Putamen (tissue), 1 donor: ENCODE measurements at regions not wholly inside any gene's neighbourhood (a gene's known extent, or its start where the extent isn't known, plus 50 kb on each side); places are given as distances from the start of the nearest gene placed in this dataset.

ENCODE experiments used
- DNase-seq: peaks from one replicate; pipeline ENCODE4 v3.0.0-alpha.2; 2016; ENCODE audit warnings: low spot score

DNA sequence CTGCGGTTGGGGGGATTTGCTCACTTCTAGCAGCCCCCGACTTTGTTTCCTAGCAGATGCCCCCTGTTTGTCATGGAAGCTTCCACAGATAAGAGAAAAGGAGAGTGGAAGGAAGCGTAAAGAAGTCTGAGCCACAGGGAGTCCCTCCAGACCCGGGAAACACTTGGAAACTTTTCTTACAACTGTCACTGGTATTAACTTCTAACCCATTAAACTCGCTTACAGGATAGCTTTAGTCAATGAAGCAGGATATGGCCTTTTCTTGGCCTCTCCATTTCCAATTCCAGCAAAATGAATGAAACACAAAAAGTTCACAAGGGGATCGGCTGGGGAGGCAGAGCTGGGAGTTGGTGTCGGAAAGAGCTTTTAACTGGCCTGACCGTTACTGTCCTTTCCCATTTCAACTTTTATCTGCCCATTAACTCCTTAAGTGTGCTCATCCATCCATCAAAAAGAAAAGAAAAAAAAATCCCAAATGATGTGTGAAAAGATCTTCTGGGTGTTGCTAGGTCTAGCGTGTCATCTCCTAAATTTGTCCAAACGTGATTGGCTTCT lies 231.9 kb upstream of the ARGLU1 start:
- DNase-seq, result no peak

DNA sequence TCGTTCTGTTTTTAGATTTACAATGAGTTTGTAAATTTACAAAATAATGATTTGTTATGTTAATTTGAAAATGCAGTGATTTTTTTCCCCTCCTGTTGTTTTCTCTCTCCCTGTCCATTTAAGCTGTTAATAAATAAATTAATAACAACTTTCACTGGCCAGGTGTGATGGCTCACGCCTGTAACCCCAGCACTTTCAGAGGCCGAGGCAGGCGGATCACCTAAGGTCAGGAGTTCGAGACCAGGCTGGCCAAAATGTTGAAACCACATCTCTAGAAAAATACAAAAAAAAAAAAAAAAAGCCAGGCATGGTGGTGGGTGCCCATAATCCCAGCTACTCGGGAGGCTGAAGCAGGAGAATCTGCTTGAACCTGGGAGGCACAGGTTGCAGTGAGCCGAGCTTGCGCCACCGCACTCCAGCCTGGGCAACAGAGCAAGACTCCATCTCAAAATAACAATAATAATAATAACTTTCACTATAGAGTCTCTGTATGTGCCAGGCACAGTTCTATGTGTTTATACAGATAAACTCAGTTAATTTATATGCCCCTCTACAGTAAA lies 229.2 kb upstream of the ARGLU1 start:
- no peak for DNase-seq

DNA sequence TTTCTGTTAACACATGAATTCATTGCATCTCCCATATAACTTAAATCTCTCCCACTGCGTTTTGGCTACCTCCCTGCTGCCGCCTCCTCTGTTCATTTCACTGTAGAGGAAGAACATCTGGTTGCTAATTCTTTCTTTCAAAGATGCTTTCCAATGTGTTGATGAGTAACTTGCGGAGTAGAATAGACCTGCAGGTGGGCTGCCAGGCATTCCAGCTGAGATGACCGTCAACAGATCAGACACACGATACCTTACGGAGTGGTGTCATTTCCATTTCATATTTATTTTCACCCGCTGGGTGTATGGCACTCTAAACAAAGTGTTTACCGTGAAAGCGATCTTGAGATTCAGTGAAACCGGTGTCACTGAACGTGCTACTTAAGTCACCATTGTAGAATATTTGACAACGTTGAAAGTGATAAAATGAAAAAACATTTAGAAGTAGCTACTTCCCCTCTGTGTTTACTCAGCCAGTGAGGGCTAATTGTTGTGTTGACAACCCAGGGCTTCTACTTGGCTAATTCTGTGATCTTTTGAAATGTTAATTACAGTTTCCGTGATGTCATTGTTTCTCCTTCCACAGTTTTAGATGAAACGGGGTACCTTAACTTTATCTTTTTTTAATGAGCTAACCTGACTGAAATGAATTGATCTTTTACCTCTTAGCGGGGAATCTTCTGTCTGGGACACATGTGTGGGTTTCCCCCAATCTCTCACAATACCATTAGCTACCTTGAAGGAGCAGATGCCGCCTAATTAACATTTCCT lies 228.5 kb upstream of the ARGLU1 start:
- no peak for DNase-seq

DNA sequence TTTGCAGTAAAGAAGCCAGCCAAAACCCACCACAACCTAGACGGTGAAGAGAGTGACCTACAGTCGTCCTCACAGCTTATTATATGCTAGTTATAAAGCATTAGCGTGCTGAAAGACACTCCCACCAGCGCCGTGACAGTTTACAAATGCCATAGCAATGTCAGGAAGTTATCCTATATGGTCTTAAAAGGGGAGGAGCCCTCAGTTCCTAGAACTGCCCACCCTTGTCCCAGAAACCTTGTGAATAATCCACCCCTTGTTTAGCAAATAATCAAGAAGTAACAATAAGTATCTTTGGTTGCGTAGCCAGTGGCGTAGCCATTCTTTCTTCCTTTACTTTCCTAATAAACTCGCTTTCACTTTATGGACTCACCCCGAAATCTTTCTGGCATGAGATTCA lies 227.9 kb upstream of the ARGLU1 start:
- no peak for DNase-seq

DNA sequence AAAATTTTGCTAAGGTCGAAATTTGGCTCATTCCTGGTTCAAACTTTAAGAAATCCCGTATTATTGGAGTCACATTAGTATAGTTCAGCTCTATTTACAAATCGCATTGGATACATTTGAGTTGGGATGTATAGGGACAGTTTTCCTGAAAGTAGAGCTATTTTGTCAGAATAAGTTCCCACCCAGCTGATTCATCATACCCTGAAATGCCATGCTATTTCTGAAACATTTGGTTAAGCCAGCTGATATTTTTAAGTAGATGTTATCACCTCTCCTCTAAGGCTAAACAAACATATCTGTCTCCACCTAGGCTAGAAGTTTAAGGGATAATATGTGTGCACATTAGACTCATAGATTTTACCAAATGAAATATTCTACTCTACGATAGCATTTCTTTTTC lies 226.2 kb upstream of the ARGLU1 start:
- no peak for DNase-seq

DNA sequence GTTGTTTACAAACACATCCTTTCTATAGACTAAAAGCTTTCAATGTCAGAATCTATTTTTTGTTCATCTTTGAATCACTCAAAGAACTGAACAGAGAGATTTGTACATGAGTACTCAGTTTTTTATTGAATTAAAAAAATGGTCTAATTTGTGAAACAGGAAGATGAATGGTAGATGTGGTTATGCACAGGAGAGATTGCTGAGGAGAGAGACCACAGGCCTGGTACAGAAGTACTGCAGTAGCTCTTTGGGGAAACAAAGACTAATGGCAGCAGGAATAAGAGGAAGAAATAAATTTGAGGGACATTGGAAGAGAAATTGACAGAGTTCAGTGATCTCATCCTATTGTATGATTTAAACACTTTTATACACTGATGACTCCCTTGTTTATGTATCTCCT lies 222.0 kb upstream of the ARGLU1 start:
- no peak for DNase-seq

DNA sequence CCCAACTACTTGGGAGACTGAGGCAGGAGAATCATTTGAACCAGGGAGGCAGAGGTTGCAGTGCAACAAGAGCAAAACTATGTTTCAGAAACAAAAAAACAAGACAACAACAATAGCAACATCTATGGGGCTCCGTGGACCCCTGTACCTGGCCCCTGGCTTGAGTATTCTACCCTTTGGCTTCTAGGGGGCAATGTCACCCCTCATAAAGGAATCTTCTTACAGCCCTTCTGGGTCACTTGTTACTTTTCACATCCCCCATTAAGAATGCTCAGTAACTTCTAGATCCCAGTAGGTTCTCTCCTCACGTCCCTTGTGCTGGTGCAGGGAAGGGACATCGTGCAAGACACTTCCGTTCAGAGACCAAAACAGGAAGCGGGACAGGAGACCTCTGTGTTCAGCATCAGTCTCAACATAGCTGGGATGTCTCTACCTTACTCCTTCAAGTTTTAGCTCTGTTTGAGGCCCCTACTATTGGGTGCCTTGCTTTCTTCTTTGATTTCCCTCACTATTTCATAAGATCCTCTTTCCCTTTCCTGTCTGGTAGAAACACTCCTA lies 218.1 kb upstream of the ARGLU1 start:
- no peak for DNase-seq

DNA sequence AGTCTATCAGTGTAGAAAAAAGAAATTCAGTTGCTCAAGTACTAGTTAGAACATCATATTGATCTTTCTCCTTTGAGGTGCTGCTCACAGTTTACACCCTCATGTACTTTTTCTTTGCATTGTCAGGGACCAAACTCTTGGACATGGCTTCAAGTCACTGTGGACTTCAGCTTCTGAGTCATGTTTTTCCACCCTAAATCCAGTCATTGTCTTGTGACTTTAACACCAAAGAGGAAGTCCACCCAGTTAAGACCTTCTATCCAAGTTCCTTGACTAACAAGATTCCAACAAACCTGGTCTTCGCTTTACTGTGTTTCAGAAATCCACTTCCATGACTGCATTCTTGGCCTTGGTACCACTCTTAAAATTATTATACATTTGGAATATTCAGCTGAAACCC lies 206.7 kb upstream of the ARGLU1 start:
- no peak for DNase-seq

DNA sequence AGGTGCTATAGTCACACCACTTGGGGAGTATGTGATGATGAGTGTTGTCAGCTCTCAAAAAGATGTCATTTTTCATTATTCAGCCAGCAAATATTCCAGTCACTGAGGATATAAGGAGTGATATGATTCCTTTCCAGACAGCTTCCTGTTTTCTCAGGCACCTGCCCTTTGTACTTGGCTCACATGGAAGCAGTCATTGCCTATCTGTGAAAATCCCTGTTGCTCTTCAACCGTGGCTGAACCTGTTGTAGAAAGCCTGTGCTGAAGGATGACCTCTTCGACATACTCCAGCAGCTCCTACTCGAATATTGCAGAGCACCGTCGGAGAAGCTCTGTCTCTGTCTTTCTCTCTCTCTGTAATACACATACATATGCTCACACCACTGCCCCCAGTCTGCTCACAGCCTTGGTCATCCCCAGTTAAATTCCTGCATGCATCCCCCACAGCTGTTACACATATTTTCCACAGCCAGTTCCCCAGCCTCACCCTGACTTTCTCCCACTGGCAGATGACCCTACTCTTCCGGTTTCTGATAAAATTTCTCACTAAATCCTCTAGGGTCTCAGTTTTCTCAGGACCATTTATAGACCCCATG lies 204.2 kb upstream of the ARGLU1 start:
- DNase-seq, result no peak

DNA sequence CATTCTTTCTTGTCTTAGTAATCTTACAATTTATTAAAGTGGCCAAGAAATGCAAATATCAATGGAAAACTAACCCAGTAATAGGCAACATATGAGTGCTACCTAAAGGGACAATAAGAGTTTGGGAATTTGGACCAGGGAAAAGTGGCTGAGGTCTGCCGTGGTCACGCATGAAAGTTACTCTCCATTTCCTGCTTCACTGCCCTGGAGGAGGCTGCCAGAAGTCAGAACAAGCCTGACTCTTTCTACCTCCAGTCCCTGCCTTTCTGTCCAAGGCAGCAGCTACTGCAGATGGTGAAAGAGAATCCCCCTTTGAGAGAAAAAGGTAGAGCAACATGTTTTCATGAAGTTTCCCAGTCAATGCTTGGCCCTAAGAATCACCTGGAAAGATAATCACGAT lies 201.1 kb upstream of the ARGLU1 start:
- no peak for DNase-seq

DNA sequence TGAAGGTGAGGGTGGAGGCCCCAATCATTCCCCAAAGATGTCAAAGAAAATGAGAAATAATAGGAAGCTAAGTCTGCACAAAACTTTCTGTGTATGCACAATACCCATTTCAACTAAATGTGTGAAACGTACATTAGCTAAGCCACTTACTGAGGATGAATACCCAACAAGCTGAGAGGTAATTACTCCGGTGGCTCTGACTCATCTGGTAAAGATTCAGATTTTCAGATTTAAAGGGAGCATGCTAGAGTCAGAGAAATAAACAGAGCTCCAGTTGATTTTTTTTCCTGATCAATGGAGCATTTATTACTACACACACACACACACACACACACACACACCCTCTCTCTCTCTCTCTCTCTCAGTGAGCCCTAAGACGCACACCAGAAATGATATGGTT lies 194.8 kb upstream of the ARGLU1 start:
- DNase-seq, result no peak

DNA sequence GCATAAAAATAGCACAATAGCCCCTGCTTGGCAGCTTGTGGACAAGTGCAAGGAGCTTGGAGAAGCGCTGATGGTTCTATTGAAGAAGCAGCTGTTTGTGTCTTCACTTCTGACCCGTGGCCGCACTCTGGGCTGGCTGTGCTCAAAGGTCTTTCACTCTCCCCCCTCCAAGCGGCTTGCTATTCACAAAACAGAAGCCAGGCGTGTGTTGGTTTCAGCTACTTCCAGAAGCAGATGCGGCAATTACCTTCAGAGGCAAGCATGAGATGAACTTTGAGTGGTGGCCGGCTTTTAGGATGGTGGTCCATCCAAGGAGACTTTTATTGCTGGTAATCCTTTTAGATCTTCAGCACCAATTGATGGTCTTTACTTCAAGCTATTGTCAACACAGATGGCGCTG lies 188.5 kb upstream of the ARGLU1 start:
- DNase-seq, result no peak

DNA sequence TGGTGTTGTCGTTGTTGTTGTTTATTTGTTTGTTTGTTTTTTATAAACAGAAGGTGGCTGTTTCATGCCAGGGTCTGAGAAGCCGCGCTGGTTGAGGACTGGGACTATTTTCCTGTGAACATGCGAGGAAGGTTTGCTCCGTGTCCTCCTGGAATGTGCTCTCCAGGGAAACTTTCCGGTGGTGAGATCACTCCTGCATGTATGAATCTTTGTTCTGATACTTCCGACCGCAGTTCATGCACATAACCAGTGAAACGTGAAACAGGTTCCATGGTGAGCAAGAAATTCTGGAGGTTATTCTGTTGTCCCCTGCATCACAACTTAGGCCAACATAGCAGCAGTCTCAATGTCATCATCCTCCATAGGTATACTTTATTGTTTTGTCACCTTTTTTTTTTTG lies 187.6 kb upstream of the ARGLU1 start:
- DNase-seq, result no peak

DNA sequence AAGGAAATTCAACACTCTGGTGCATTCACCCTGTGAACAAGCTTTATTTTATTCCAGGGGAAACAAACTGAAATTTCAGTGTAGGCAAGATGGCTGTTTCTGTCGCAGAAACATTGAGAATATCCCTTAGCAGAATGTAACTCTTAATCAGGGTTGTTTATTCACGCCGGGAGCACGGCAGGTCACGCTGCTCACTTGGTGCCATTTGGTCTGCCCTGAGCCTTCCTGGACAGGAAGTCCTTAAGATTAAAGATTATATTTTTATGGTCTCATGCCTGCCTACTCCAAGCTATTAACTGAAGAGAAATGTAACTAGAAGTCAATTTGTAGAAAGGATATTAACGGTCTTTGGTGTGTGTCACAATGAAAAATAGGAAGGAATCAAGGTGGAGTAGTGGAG lies 185.3 kb upstream of the ARGLU1 start:
- no peak for DNase-seq

DNA sequence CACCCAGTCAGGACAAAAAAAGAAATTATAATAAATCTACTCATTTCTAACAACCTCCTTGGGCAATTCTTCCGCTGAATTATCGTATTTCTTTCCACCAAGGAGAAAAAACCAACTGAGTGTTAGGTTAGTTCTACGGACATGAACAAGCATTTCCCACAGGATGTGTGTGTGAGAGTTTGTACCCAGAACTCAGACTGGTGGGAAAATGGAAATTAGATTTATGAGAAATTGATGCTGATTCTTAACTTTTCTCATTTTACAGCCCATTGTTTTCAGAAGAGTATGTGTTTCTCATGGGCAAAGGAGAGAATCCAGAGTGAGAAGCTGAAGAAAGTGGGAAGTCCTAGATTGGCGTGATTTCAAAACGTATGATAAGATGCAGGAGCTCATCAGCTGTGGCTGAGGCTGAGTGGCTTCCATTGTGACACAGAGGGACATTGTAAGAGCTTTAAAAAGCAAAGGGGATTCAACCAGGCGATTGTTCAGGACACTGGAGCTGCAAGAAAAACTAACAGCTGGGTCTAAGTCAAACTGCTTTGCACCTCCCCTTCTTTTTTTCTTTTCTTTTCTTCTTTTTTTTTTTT lies 184.7 kb upstream of the ARGLU1 start:
- no peak for DNase-seq

DNA sequence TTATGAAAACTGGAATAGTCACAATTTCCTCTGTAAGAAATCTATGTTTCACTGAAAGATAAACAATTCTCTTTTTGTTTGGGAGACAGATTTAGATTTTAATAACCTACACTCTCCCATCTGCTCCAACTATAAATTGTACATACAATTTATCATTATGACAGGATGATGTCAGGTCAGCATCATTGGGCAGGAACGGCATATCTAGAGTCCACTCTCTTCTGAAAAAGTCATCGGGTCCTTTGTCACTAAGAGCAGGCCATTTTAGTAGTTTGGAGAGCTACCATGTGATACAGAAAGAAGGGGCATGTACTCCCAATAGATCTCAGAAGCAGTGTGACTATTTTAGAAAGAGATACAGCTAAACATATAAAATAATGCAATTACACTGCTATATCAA lies 180.8 kb upstream of the ARGLU1 start:
- DNase-seq, result no peak

DNA sequence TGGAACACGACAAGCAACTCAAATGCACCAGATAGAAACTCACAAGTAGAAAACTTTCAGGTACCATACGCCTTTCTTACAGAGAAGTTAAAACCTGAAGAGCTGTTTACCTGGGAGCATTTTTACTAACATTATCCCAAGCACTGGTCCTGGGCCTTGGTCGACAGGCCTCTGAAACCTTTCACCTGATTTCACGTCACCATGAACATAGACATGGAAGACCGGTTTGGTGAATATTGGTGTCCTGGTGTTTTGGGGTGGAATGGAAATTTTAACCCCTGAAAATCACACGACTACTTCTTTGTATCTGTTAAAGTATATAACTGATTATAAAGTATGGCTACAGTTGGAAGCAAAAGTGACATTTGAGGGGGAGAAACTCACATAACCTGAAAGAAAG lies 176.6 kb upstream of the ARGLU1 start:
- DNase-seq, result no peak

DNA sequence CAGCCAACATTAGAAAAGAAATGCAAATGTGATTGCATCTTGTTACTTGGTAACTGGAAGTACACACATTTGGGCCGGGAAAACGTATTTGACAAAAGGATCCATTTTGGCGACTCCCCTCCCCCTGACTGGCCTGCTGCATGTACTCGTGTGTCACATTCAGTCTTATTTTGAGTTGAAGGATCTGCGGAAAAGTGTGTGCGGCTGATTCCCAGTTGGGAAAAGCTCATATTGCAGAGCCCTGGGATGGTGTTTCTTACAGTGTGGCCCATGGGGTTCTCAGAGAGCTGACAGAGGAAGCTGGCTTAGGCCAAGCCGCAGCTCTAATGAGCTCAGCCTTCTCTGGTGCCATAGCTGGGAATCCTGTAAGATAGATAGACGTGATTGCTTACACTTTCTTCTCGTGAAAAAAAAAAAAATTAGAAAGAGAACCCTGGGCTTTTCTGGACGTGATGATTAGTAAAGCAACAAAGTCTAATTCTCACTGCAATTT lies 170.3 kb upstream of the ARGLU1 start:
- DNase-seq, result no peak

DNA sequence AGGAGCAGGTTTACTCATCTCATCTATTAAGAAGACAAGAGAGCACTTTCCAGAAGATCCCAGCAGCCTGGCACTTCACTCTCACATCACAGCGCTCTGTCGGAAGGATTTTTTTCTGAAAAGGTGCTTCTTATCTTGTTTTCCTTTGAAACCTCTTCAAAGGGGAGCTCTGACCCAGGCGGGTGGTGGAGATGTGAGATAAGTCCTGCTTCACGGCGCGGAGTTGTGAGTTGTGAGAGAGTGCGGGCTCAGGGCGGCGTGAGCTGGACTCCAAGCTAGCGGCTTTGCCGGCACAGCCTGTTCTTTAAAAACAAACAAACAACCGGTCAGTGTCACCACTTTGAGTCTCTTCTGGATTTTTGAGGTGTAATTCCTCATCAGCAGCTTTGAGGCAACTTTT lies 169.0 kb upstream of the ARGLU1 start:
- no peak for DNase-seq

DNA sequence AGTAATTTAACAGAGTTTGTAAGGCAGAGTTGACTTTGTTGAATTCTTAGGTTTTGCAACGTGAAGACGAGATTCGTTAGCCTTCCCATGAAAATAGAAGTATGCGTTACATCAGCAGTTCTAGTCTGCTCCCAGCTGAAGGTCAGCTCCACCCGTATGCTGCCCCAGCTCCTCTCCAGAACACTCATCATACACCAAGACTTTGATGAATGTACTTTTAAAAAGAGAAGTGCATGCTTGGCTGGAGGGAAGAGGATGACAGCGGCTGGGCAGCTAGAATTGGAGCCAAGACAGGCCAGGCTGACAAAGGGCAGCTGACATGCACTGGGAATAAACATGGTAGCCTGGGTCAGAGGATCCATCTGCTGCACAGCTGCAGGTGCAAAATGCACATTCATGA lies 166.3 kb upstream of the ARGLU1 start:
- DNase-seq, result no peak

DNA sequence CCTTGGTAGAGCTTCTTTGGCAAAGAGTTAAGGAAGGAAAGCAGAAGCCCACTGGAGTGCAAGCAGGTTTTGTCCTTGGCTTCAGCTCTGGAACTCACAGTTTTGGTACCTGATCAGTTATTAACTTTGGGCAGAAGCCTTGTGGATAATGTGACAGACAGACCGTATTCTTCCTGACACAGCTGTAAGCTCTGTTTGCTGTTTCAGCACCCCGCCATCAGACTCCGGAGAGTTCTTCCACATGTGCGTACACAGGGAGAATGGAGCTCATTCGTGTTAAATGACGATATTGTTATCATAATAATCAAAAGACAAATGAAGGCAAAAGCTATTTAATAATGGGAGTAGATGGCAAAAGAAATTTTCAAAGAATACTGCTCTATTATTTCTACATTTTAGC lies 155.1 kb upstream of the ARGLU1 start:
- DNase-seq, result no peak

DNA sequence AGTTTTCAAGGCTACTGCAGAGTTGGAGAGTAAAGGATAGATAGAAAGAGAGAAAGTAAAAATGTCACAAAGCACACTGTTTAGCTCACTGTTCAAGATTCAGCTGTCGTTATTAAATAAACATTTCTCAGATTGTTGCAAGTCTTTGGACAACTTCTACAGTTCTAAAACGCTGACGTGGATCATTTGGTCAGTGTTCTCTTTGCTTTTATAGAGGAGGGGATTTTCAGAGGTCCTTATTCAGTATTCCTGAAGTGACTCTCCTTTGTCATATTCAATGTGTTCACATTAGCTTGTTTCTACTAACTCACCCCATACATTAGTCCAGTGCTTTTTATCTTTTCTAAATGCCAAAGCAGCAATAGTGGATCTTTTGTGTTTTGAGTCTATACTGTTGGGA lies 154.7 kb upstream of the ARGLU1 start:
- no peak for DNase-seq

DNA sequence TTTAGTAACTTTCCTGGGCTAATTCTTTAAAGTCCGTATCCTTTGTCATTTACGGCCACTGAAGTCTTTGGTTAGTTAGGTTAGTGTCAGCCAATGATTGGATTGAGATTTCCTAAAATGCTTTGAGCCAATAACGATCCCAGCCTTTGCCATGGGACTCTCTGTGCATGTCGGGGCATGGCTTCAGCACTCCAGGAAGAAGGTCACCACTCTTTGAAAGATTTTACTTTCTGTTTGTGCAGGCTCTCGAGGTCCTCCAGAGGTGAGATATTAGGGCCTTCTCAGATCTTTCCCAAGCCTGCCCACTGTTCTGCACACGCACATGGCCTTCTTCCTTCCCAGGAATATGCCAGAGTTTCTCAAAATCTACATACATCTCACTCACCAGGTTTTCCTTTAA lies 153.7 kb upstream of the ARGLU1 start:
- DNase-seq, result no peak
